HCT116 (cell line): ENCODE measurements at regions not wholly inside any gene's neighbourhood (a gene's known extent, or its start where the extent isn't known, plus 50 kb on each side); places are given as distances from the start of the nearest gene placed in this dataset.

Experiments used
- ATAC-seq: fragments of 200-7000 bp; cut with Tn5 transposase; 2 replicates; pipeline ENCODE4 v1.9.1; 2020; ENCODE audit warnings: mild to moderate bottlenecking, moderate library complexity
- BruUV-seq: library from RNA; stranded (reverse); fragments of 400-500 nt; replicated peaks from 2 replicates; lab custom pipeline; 2021; lab: Mats Ljungman, UMichigan
- CTCF ChIA-PET: fragments of 300-600 bp; sonication (Branson Sonifier 250); formaldehyde crosslinking; loops from one replicate; lab custom pipeline; 2021; ENCODE audit warnings: antibody characterized with exemption; lab: Charles Lee
- POLR2A ChIA-PET: fragments of 300-600, 350-600 bp; sonication (Branson Sonifier 250); formaldehyde crosslinking; loops from one replicate; lab custom pipeline; 2021; ENCODE audit warnings: antibody characterized with exemption; lab: Charles Lee
- RAD21 ChIA-PET, 2 experiments: fragments of 300-600 bp; sonication (Branson Sonifier 250); formaldehyde crosslinking; loops; one replicate each; lab custom pipeline; 2023; ENCODE audit warnings: low total read pairs in 2 of 2; ENCODE audit not compliant: uncharacterized antibody in 2 of 2, unreplicated experiment in 2 of 2, low non-redundant PET in 1 of 2; lab: Charles Lee
- DNase-seq: peaks from one replicate; pipeline ENCODE4 v3.0.0-alpha.2; 2010; ENCODE audit warnings: low read depth, low spot score
- H2AFZ ChIP-seq: fragments of 200-600 bp; shearing (Covaris generic), sonication (generic); 2 replicates; pipeline ENCODE4 v1.6.1; 2017; ENCODE audit warnings: low read depth, mixed run types, mixed read lengths, antibody characterized with exemption, low read length; ENCODE audit not compliant: poor library complexity, severe bottlenecking
- H3K27ac ChIP-seq: 2 replicates; pipeline ENCODE4 v1.5.1; 2012; ENCODE audit warnings: low read depth, low read length
- H3K27me3 ChIP-seq: fragments of 200-600 bp; sonication (generic); 2 replicates; pipeline ENCODE4 v1.6.1; 2016; ENCODE audit warnings: mixed run types, low read length, mixed read lengths; ENCODE audit not compliant: insufficient read depth
- H3K36me3 ChIP-seq, 2 experiments: fragments of 200-500 bp in 1 of 2; fragments of 200-600 bp in 1 of 2; sonication (Bioruptor generic) in 1 of 2; sonication (generic) in 1 of 2; 2 replicates each; pipeline versions ENCODE4 v1.5.1 to v1.6.1; 2014 to 2016; ENCODE audit warnings: low read length in 2 of 2, inconsistent platforms in 1 of 2, mixed read lengths in 1 of 2, mixed run types in 1 of 2; ENCODE audit not compliant: insufficient read depth in 2 of 2, control insufficient read depth in 1 of 2
- H3K4me1 ChIP-seq, 2 experiments: fragments of 200-600 bp in 1 of 2; sonication (generic) in 1 of 2; 2 replicates each; pipeline versions ENCODE4 v1.5.1 to v1.6.1; 2012 to 2017; ENCODE audit warnings: low read length in 2 of 2, inconsistent platforms in 1 of 2, mild to moderate bottlenecking in 1 of 2, mixed read lengths in 1 of 2, mixed run types in 1 of 2, moderate library complexity in 1 of 2; ENCODE audit not compliant: insufficient read depth in 2 of 2, control insufficient read depth in 1 of 2
- H3K4me2 ChIP-seq: fragments of 200-600 bp; sonication (generic); 2 replicates; pipeline ENCODE4 v1.6.1; 2017; ENCODE audit warnings: mixed run types, low read length, mixed read lengths
- H3K4me3 ChIP-seq, 2 experiments: fragments of 200-600 bp in 1 of 2; sonication (generic) in 1 of 2; replicated peaks in 1 of 2; 2 replicates each; pipeline ENCODE4 v1.5.1; 2011 to 2016; ENCODE audit warnings: low read length in 2 of 2, control low read depth in 1 of 2, low read depth in 1 of 2, mild to moderate bottlenecking in 1 of 2, mixed read lengths in 1 of 2, mixed run types in 1 of 2
- H3K79me2 ChIP-seq: fragments of 200-600 bp; sonication (generic); 2 replicates; pipeline ENCODE4 v1.6.1; 2017; ENCODE audit warnings: mild to moderate bottlenecking, mixed run types, low read length, moderate library complexity, mixed read lengths; ENCODE audit not compliant: insufficient read depth
- H3K9ac ChIP-seq: fragments of 200-600 bp; sonication (generic); 2 replicates; pipeline ENCODE4 v1.6.1; 2016; ENCODE audit warnings: low read length, mixed read lengths
- H3K9me2 ChIP-seq: fragments of 200-600 bp; sonication (generic), shearing (Covaris generic); 2 replicates; pipeline ENCODE4 v1.6.1; 2017; ENCODE audit warnings: mixed run types, mild to moderate bottlenecking, moderate library complexity; ENCODE audit not compliant: insufficient read depth
- H3K9me3 ChIP-seq, 2 experiments: fragments of 200-500 bp in 1 of 2; fragments of 200-600 bp in 1 of 2; sonication (Bioruptor generic) in 1 of 2; sonication (generic) in 1 of 2; 2 replicates each; pipeline ENCODE4 v1.6.1; 2014 to 2017; ENCODE audit warnings: low read length in 2 of 2, mixed read lengths in 2 of 2, inconsistent platforms in 1 of 2, low read depth in 1 of 2, mild to moderate bottlenecking in 1 of 2, mixed run types in 1 of 2, moderate library complexity in 1 of 2; ENCODE audit not compliant: control insufficient read depth in 1 of 2, insufficient read depth in 1 of 2
- H4K20me1 ChIP-seq: fragments of 200-600 bp; sonication (generic), shearing (Covaris generic); 2 replicates; pipeline ENCODE4 v1.6.1; 2017; ENCODE audit warnings: mixed run types, mild to moderate bottlenecking, moderate library complexity; ENCODE audit not compliant: insufficient read depth
- ATF3 ChIP-seq: IDR thresholded peaks from 2 replicates; pipeline ENCODE4 v1.6.1; 2012
- CBX3 ChIP-seq: IDR thresholded peaks from 2 replicates; pipeline ENCODE4 v1.6.1; 2012; ENCODE audit warnings: low read depth
- CEBPB ChIP-seq: IDR thresholded peaks from 2 replicates; pipeline ENCODE4 v1.6.1; 2012; ENCODE audit warnings: low read depth
- CTCF ChIP-seq, 3 experiments: fragments of 200-600 bp in 1 of 3; sonication (generic) in 1 of 3; IDR thresholded peaks in 2 of 3; conservative IDR thresholded peaks in 1 of 3; 2 replicates each; pipeline ENCODE4 v1.5.1; 2012 to 2017; ENCODE audit warnings: low read depth in 2 of 3, low read length in 2 of 3, antibody characterized with exemption in 1 of 3, borderline replicate concordance in 1 of 3, control low read depth in 1 of 3, mild to moderate bottlenecking in 1 of 3, mixed read lengths in 1 of 3, mixed run types in 1 of 3, moderate library complexity in 1 of 3; ENCODE audit not compliant: insufficient read depth in 1 of 3
- EGR1 ChIP-seq: IDR thresholded peaks from 2 replicates; pipeline ENCODE4 v1.6.1; 2012; ENCODE audit warnings: low read depth
- FOSL1 ChIP-seq: IDR thresholded peaks from 2 replicates; pipeline ENCODE4 v1.6.1; 2012; ENCODE audit warnings: low read depth
- MAX ChIP-seq: IDR thresholded peaks from 2 replicates; pipeline ENCODE4 v1.6.1; 2012
- POLR2A ChIP-seq: IDR thresholded peaks from 2 replicates; pipeline ENCODE4 v1.7.0; 2011; ENCODE audit warnings: borderline replicate concordance; ENCODE audit not compliant: insufficient read depth, insufficient read length; ENCODE audit errors: extremely low read depth
- POLR2AphosphoS5 ChIP-seq: IDR thresholded peaks from 2 replicates; pipeline ENCODE4 v1.6.1; 2011; ENCODE audit warnings: mild to moderate bottlenecking, low read depth, low read length, moderate library complexity
- RAD21 ChIP-seq: IDR thresholded peaks from 2 replicates; pipeline ENCODE4 v1.6.1; 2012; ENCODE audit warnings: low read depth, mild to moderate bottlenecking
- SIN3A ChIP-seq: IDR thresholded peaks from 2 replicates; pipeline ENCODE4 v1.6.1; 2012; ENCODE audit warnings: low read depth
- SP1 ChIP-seq: IDR thresholded peaks from 2 replicates; pipeline ENCODE4 v1.6.1; 2012; ENCODE audit warnings: low read depth
- SRF ChIP-seq: IDR thresholded peaks from 2 replicates; pipeline ENCODE4 v1.6.1; 2012; ENCODE audit warnings: low read depth
- YY1 ChIP-seq: IDR thresholded peaks from 2 replicates; pipeline ENCODE4 v1.6.1; 2011; ENCODE audit warnings: low read length, low read depth, moderate library complexity, mild to moderate bottlenecking; ENCODE audit not compliant: insufficient replicate concordance; ENCODE audit errors: extremely low read depth
- ZBTB33 ChIP-seq: IDR thresholded peaks from 2 replicates; pipeline ENCODE4 v1.6.1; 2011; ENCODE audit warnings: mild to moderate bottlenecking, low read length, moderate library complexity; ENCODE audit not compliant: insufficient replicate concordance; ENCODE audit errors: extremely low read depth
- ZNF274 ChIP-seq: fragments of 200-500 bp; sonication (Bioruptor generic); IDR thresholded peaks from 2 replicates; pipeline ENCODE4 v1.6.1; 2014; ENCODE audit warnings: mild to moderate bottlenecking, low read depth, low read length, inconsistent platforms
- intact Hi-C: fragments of 100-400 bp; cut with micrococcal nuclease; formaldehyde crosslinking; loops from 2 replicates; pipeline ENCODE4 v1.10.0; 2022

- DNase-seq (no peak), ATAC-seq (no peak)
- Histone ChIP-seq H3K9me2 (no peaks in the 10 kb centered on the region), H3K9me3 (no peaks in the 10 kb centered on the region; a peak in 2 of 4 replicates), H3K27me3 (no peaks in the 10 kb centered on the region), H2AFZ (no peak overlapping the region), H3K4me1 (no peaks in the 10 kb centered on the region), H3K27ac (no peak overlapping the region), H3K4me2 (no peak overlapping the region), H4K20me1 (no peaks in the 10 kb centered on the region), H3K9ac (no peak overlapping the region), H3K79me2 (no peaks in the 10 kb centered on the region), H3K4me3 (no peak overlapping the region), H3K36me3 (no peaks in the 10 kb centered on the region)
- TF ChIP-seq EGR1 (no peak), MAX (no peak), ATF3 (no peak), CEBPB (no peak)
- ChIA-PET RAD21 (no interaction called here), CTCF (no interaction called here), POLR2A (no interaction called here)
- BruUV-seq = no TSS peak
- intact Hi-C loops = no loop called here
Measured at GRCh38 chr18:39594206-39594605, 2028.6 kb upstream of the CELF4 start.

GRCh38 chr18:39591649-39592048, 2026.1 kb upstream of the CELF4 start:
- no peak for ATAC-seq
- RAD21 ChIA-PET = no interaction called here

More at GRCh38 chr18:39591649-39592048, 2026.1 kb upstream of the CELF4 start:
- Histone ChIP-seq H3K4me3 (no peak overlapping the region), H3K27me3 (no peaks in the 10 kb centered on the region), H3K4me2 (no peak overlapping the region), H4K20me1 (no peaks in the 10 kb centered on the region), H2AFZ (no peak overlapping the region), H3K4me1 (no peaks in the 10 kb centered on the region), H3K36me3 (no peaks in the 10 kb centered on the region), H3K9ac (no peak overlapping the region), H3K27ac (no peak overlapping the region), H3K9me3 (no peaks in the 10 kb centered on the region; a peak in 2 of 4 replicates), H3K9me2 (no peaks in the 10 kb centered on the region), H3K79me2 (no peaks in the 10 kb centered on the region)
- intact Hi-C loops = no loop called here
- no TSS peak for BruUV-seq
- ChIA-PET POLR2A (no interaction called here), CTCF (no interaction called here)
- no peak for DNase-seq
- TF ChIP-seq CTCF (IDR thresholded peaks at IDR 0.05 in 2 of 3, conservative IDR thresholded peaks at IDR 0.05 in 1 of 3; ENCODE audit: borderline replicate concordance in 1 of 3, insufficient read depth in 1 of 3, low read depth in 2 of 3, low read length in 2 of 3) (no peak), SIN3A (no peak), ATF3 (no peak), ZNF274 (no peak), POLR2AphosphoS5 (no peak), POLR2A (no peak), CBX3 (no peak), SRF (no peak), ZBTB33 (no peak), FOSL1 (no peak), YY1 (no peak), CEBPB (no peak), SP1 (no peak), RAD21 (no peak)
